Activated T-cell treated with anti-CD3 and anti-CD28 coated beads, Interleukin-2, amount 50 U/mL, for 4 hours (primary cell): ENCODE measurements at regions not wholly inside any gene's neighbourhood (a gene's known extent, or its start where the extent isn't known, plus 50 kb on each side); places are given as distances from the start of the nearest gene placed in this dataset.
"Not testable (repeated sequence)": the region's sequence is repeated elsewhere in the genome, so short reads cannot be mapped to it uniquely, and the experiment has no call there.

ENCODE experiments used
- ATAC-seq, 2 donors: fragments of 200-7000 bp; cut with Tn5 transposase; one replicate each; pipeline ENCODE4 v1.10.0; 2021
- DNase-seq: peaks from one replicate; pipeline ENCODE4 v3.0.0-alpha.2; 2020
- H3K27me3 Mint-ChIP-seq: one replicate; pipeline ENCODE4 v1.8.0; 2021; ENCODE audit warnings: low read depth, mixed read lengths
- H3K36me3 Mint-ChIP-seq: one replicate; pipeline ENCODE4 v1.8.0; 2022; ENCODE audit warnings: mixed read lengths; ENCODE audit not compliant: insufficient read depth
- H3K4me1 Mint-ChIP-seq: one replicate; pipeline ENCODE4 v1.8.0; 2021; ENCODE audit warnings: low read depth, mixed read lengths
- H3K4me3 Mint-ChIP-seq: one replicate; pipeline ENCODE4 v1.8.0; 2021; ENCODE audit warnings: mild to moderate bottlenecking, moderate library complexity, mixed read lengths
- H3K9me3 Mint-ChIP-seq: one replicate; pipeline ENCODE4 v1.8.0; 2021; ENCODE audit warnings: mixed read lengths

DNA sequence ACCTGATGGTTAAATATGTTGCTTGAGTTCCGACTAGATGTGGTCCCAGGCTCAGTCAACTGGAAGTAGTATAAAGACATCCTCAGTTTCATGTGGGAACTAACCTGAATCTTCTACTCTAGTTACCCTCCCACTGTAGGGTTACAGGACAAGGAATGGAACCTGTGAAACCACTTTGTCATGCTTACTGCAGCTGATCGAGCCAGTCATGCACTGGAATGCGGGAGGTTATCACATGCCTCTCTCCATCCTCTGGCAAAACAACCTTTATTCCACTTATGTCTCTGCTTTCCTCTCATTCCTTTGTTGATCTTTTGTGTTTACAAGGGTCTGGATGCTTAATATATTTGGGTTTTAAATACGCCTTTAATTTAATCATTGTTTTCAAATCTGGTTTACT lies 111.9 kb upstream of the DDHD1 start:
- Mint-ChIP-seq H3K4me3 (no peak overlapping the region), H3K4me1 (no peaks in the 10 kb centered on the region), H3K36me3 (peaks cover 2% of the 10 kb centered on the region), H3K27me3 (peaks cover 2% of the 10 kb centered on the region), H3K9me3 (peaks cover 15% of the 10 kb centered on the region)
- DNase-seq (no peak), ATAC-seq (no peak)

DNA sequence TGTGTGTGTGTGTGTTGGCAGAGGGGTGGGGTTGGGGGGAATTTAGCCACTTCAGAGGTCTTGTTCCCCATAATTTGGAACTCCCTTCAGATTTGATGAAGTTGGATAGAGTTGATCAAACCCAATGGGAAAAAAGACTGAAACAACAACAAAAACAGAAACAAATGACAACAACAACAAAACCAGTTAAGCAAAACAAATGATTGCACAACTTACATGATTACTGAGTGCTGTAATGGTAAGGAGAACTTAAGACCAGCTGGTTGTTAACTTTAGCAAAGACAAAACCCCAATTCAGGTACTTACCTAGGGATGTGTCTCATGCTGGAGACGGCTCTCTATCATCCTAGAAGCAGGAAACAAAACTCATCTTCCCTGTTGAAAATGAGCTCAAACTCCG lies 107.8 kb upstream of the DDHD1 start:
- peaks cover 12% of the 10 kb centered on the region for H3K9me3 Mint-ChIP-seq
- H3K4me1 Mint-ChIP-seq, result no peaks in the 10 kb centered on the region
- no peak overlapping the region for H3K4me3 Mint-ChIP-seq
- H3K36me3 Mint-ChIP-seq, result no peaks in the 10 kb centered on the region
- H3K27me3 Mint-ChIP-seq, result no peaks in the 10 kb centered on the region
- ATAC-seq, result no peak
- no peak for DNase-seq

- no peaks in the 10 kb centered on the region for H3K36me3 Mint-ChIP-seq
- H3K4me1 Mint-ChIP-seq, result no peaks in the 10 kb centered on the region
- peaks cover 12% of the 10 kb centered on the region for H3K9me3 Mint-ChIP-seq
- no peak overlapping the region for H3K4me3 Mint-ChIP-seq
- no peak for DNase-seq
- no peak for ATAC-seq
- H3K27me3 Mint-ChIP-seq, result no peaks in the 10 kb centered on the region
Observed at GRCh38 chr14:53260286-53260685, 107.2 kb upstream of the DDHD1 start.

GRCh38 chr14:53252141-53252540 lies 99.0 kb upstream of the DDHD1 start:
- no peaks in the 10 kb centered on the region for H3K4me1 Mint-ChIP-seq
- no peaks in the 10 kb centered on the region for H3K27me3 Mint-ChIP-seq
- H3K4me3 Mint-ChIP-seq, result no peak overlapping the region
- DNase-seq (no peak), ATAC-seq (no peak)
- H3K9me3 Mint-ChIP-seq, result peaks cover 13% of the 10 kb centered on the region
- no peaks in the 10 kb centered on the region for H3K36me3 Mint-ChIP-seq

- H3K9me3 Mint-ChIP-seq, result peaks cover 16% of the 10 kb centered on the region
- DNase-seq, result no peak
- H3K27me3 Mint-ChIP-seq, result no peaks in the 10 kb centered on the region
- peaks cover 2% of the 10 kb centered on the region for H3K36me3 Mint-ChIP-seq
- no peak overlapping the region for H3K4me3 Mint-ChIP-seq
- H3K4me1 Mint-ChIP-seq, result no peaks in the 10 kb centered on the region
- no peak for ATAC-seq
Observed at GRCh38 chr14:53249059-53249458, 95.9 kb upstream of the DDHD1 start.

GRCh38 chr14:53247596-53248370 lies 94.7 kb upstream of the DDHD1 start:
- no peaks in the 10 kb centered on the region for H3K27me3 Mint-ChIP-seq
- no peak for DNase-seq
- peaks cover 12% of the 10 kb centered on the region for H3K9me3 Mint-ChIP-seq
- peaks cover 4% of the 10 kb centered on the region for H3K36me3 Mint-ChIP-seq
- no peak overlapping the region for H3K4me3 Mint-ChIP-seq
- no peak for ATAC-seq
- no peaks in the 10 kb centered on the region for H3K4me1 Mint-ChIP-seq

DNA sequence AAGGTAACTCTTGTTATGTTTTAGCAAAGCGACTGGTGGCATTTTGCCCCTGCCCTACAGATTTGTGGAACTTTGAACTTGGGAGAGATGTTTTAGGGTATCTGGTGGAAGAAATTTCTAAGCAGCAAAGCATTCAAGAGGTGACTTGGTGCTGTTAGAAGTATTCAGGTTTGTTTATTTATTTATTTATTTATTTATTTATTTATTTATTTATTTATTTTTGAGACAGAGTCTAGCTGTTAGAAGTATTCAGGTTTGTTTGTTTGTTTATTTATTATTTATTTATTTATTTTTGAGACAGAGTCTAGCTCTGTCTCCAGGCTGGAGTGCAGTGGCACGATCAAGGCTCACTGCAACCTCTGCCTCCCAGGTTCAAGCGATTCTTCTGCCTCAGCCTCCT lies 89.8 kb upstream of the DDHD1 start:
- not testable (repeated sequence) for H3K4me3 Mint-ChIP-seq, H3K27me3 Mint-ChIP-seq, H3K4me1 Mint-ChIP-seq, DNase-seq, ATAC-seq
- Mint-ChIP-seq H3K36me3 (peaks cover 10% of the 10 kb centered on the region), H3K9me3 (peaks cover 20% of the 10 kb centered on the region)

GRCh38 chr14:53237488-53237887 lies 84.4 kb upstream of the DDHD1 start:
- no peak for ATAC-seq
- DNase-seq, result no peak
- no peaks in the 10 kb centered on the region for H3K27me3 Mint-ChIP-seq
- peaks cover 7% of the 10 kb centered on the region for H3K9me3 Mint-ChIP-seq
- H3K4me3 Mint-ChIP-seq, result no peak overlapping the region
- no peaks in the 10 kb centered on the region for H3K4me1 Mint-ChIP-seq
- peaks cover 4% of the 10 kb centered on the region for H3K36me3 Mint-ChIP-seq

DNA sequence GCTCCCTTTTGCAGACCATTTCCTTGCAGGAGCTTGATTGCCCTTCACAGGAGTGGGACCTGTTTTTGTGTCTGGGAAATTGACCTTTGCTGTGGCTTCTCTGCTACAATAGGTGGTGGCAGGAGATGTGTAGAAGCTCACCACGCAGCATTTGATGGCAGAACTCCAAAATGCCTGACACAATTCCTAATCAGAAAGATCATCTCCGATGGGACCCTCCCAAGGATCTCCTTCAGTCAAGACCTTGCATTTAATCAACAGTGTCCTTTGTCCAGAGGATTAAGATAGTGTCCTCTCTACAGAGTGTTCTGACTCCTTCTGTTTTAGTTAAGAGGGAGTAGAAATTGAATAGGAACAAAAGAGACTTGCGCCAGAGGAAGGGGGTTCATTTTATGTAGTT lies 83.6 kb upstream of the DDHD1 start:
- DNase-seq, result no peak
- H3K9me3 Mint-ChIP-seq, result no peaks in the 10 kb centered on the region
- H3K36me3 Mint-ChIP-seq, result no peaks in the 10 kb centered on the region
- ATAC-seq, result no peak
- H3K4me1 Mint-ChIP-seq, result no peaks in the 10 kb centered on the region
- no peaks in the 10 kb centered on the region for H3K27me3 Mint-ChIP-seq
- H3K4me3 Mint-ChIP-seq, result no peak overlapping the region

- Mint-ChIP-seq H3K4me1 (no peaks in the 10 kb centered on the region), H3K9me3 (peaks cover 5% of the 10 kb centered on the region), H3K36me3 (peaks cover 2% of the 10 kb centered on the region), H3K27me3 (no peaks in the 10 kb centered on the region), H3K4me3 (no peak overlapping the region)
- DNase-seq (no peak), ATAC-seq (no peak)
Observed at GRCh38 chr14:53231171-53231570, 78.0 kb upstream of the DDHD1 start.

- no peaks in the 10 kb centered on the region for H3K4me1 Mint-ChIP-seq
Observed at GRCh38 chr14:53228966-53229365, 75.8 kb upstream of the DDHD1 start.

GRCh38 chr14:53227154-53227718 lies 74.1 kb upstream of the DDHD1 start:
- Mint-ChIP-seq H3K27me3 (no peaks in the 10 kb centered on the region), H3K9me3 (peaks cover 20% of the 10 kb centered on the region), H3K36me3 (peaks cover 2% of the 10 kb centered on the region), H3K4me3 (no peak overlapping the region), H3K4me1 (no peaks in the 10 kb centered on the region)
- DNase-seq, result no peak
- no peak for ATAC-seq

More at GRCh38 chr14:53228966-53229365, 75.8 kb upstream of the DDHD1 start:
- no peaks in the 10 kb centered on the region for H3K27me3 Mint-ChIP-seq
- peaks cover 20% of the 10 kb centered on the region for H3K9me3 Mint-ChIP-seq
- DNase-seq (no peak), ATAC-seq (no peak)
- peaks cover 2% of the 10 kb centered on the region for H3K36me3 Mint-ChIP-seq
- H3K4me3 Mint-ChIP-seq, result no peak overlapping the region

- peaks cover 2% of the 10 kb centered on the region for H3K36me3 Mint-ChIP-seq
- peaks cover 20% of the 10 kb centered on the region for H3K9me3 Mint-ChIP-seq
- H3K27me3 Mint-ChIP-seq, result no peaks in the 10 kb centered on the region
- H3K4me3 Mint-ChIP-seq, result no peak overlapping the region
- ATAC-seq (no peak), DNase-seq (no peak)
- no peaks in the 10 kb centered on the region for H3K4me1 Mint-ChIP-seq
Observed at GRCh38 chr14:53226553-53226952, 73.4 kb upstream of the DDHD1 start.

GRCh38 chr14:53220914-53221313 lies 67.8 kb upstream of the DDHD1 start:
- H3K9me3 Mint-ChIP-seq, result peaks cover 12% of the 10 kb centered on the region
- no peak for DNase-seq
- ATAC-seq, result no peak
- no peak overlapping the region for H3K4me3 Mint-ChIP-seq
- H3K36me3 Mint-ChIP-seq, result no peaks in the 10 kb centered on the region
- peaks cover 6% of the 10 kb centered on the region for H3K4me1 Mint-ChIP-seq
- no peaks in the 10 kb centered on the region for H3K27me3 Mint-ChIP-seq

GRCh38 chr14:53218161-53218560 lies 65.0 kb upstream of the DDHD1 start:
- H3K4me1 Mint-ChIP-seq, result peaks cover 6% of the 10 kb centered on the region
- ATAC-seq, result no peak
- DNase-seq, result no peak
- H3K9me3 Mint-ChIP-seq, result no peaks in the 10 kb centered on the region
- peak overlapping the region; percentile 80 for H3K4me3 Mint-ChIP-seq
- H3K27me3 Mint-ChIP-seq, result no peaks in the 10 kb centered on the region
- H3K36me3 Mint-ChIP-seq, result no peaks in the 10 kb centered on the region
